Large intestine (tissue), 3 donors: ENCODE measurements at regions not wholly inside any gene's neighbourhood (a gene's known extent, or its start where the extent isn't known, plus 50 kb on each side); places are given as distances from the start of the nearest gene placed in this dataset.

Source experiments
- DNase-seq, 2 donors: peaks; one replicate each; pipeline versions ENCODE4 v3.0.0 to v3.0.0-alpha.2; 2013
- H3K27ac ChIP-seq: one replicate; pipeline ENCODE4 v1.5.1; 2013; ENCODE audit warnings: low read length
- H3K27me3 ChIP-seq: 2 replicates; pipeline ENCODE4 v1.6.1; 2013; ENCODE audit warnings: low read length; ENCODE audit not compliant: control insufficient read depth, insufficient read depth
- H3K36me3 ChIP-seq: 2 replicates; pipeline ENCODE4 v1.6.1; 2013; ENCODE audit warnings: low read length; ENCODE audit not compliant: control insufficient read depth, insufficient read depth
- H3K4me1 ChIP-seq: one replicate; pipeline ENCODE4 v1.6.1; 2013; ENCODE audit warnings: low read length; ENCODE audit not compliant: control insufficient read depth, insufficient read depth
- H3K4me3 ChIP-seq: one replicate; pipeline ENCODE4 v1.5.1; 2013; ENCODE audit warnings: low read length
- H3K9me3 ChIP-seq: one replicate; pipeline ENCODE4 v1.6.1; 2013; ENCODE audit warnings: mild to moderate bottlenecking, low read depth, low read length, moderate library complexity; ENCODE audit not compliant: control insufficient read depth
- WGBS: methylation state at CpG from one replicate; pipeline ENCODE4 v1.1.5; 2013; ENCODE audit warnings: low lambda C conversion rate; ENCODE audit not compliant: insufficient coverage; 5-methylcytosine and 5-hydroxymethylcytosine counted together

DNA sequence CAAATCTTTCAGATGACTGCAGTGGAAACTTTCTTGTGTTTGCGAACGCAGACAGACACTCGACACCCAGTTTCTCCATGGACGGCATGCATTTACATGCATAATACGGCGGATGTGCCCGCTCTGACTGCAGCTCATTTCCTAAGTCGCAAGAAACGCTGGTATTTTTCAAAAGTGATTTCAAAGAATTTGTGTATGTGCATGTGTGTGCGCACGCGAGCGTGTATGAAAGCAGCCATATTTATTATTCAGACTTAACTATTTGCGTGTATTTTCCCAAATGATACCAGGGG lies 436.5 kb upstream of the MGMT start:
- H3K4me3 ChIP-seq = no peak overlapping the region
- DNase-seq = no peak
- no peaks in the 10 kb centered on the region for H3K36me3 ChIP-seq
- H3K27me3 ChIP-seq = peaks cover 63% of the 10 kb centered on the region
- no peaks in the 10 kb centered on the region for H3K9me3 ChIP-seq
- H3K4me1 ChIP-seq = no peaks in the 10 kb centered on the region
- WGBS = 100% methylated on average over 1 of the region's 14 CpGs
- H3K27ac ChIP-seq = no peak overlapping the region

DNA sequence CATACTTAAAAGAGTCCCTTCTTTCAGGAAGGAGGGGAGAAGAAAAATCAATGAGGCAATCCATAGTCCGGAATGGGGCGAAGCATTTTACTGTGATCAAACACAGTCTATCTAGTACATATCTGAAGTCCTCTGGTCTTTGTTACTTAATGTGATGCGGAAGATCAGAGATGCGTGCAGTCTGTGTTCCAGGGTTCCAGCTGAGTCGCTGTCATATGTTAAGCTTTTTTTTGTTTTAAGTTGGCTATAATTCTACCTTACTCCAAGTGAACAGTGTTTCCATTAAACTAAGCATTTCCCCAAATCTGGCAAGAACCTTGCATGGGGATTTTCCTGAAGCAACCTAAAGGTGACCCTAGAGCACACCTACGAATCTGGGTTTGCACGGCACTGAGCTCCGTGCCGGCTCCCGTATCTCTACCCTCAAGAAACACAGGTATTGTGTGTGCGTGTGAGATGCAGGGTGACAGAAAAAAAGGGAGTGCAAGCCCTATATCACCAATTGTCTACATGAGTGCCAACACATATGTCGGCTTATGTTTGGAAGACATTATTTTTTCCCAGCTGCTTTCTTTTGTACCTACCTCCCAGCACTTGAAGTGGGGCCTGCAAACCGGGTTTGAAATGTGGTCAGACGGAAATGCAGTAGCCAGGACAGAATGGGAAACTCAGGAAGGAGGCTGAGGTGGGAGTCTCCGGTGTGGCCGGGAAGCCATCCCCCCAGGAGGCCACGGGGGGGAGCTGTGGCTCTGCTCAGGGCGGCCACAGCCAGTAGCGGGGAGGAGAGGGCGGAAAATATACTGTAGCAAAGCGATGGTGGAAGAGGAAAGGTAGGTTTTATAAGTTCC lies 435.8 kb upstream of the MGMT start:
- H3K27me3 ChIP-seq = peaks cover 70% of the 10 kb centered on the region

DNA sequence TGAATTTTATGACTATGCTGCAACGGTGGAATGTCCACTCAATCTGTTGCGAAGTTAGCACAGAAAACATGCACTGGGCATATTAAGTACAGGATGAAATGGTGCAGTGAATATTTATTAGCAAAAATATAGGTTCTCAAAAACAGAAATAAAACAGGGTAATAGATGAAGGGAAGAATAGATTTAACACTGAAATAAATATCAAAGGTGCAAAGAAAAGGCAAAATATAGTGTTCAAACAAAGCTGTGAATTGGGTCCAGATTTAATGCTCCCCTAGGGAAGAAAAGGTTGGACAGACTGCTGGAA lies 435.2 kb upstream of the MGMT start:
- DNase-seq = no peak
- no peak overlapping the region for H3K27ac ChIP-seq
- no peaks in the 10 kb centered on the region for H3K36me3 ChIP-seq
- no peaks in the 10 kb centered on the region for H3K4me1 ChIP-seq
- H3K9me3 ChIP-seq = no peaks in the 10 kb centered on the region
- no peak overlapping the region for H3K4me3 ChIP-seq
- H3K27me3 ChIP-seq = peaks cover 73% of the 10 kb centered on the region
- 0% methylated on average over 2 of the region's 2 CpGs for WGBS

More for the DNA sequence above, 435.8 kb upstream of the MGMT start:
- WGBS = no CpG with 5 or more reads among the region's 21 CpGs
- H3K4me3 ChIP-seq = no peak overlapping the region
- no peaks in the 10 kb centered on the region for H3K36me3 ChIP-seq
- no peaks in the 10 kb centered on the region for H3K9me3 ChIP-seq
- H3K27ac ChIP-seq = no peak overlapping the region
- DNase-seq = peak; percentile 42 to 50
- no peaks in the 10 kb centered on the region for H3K4me1 ChIP-seq

DNA sequence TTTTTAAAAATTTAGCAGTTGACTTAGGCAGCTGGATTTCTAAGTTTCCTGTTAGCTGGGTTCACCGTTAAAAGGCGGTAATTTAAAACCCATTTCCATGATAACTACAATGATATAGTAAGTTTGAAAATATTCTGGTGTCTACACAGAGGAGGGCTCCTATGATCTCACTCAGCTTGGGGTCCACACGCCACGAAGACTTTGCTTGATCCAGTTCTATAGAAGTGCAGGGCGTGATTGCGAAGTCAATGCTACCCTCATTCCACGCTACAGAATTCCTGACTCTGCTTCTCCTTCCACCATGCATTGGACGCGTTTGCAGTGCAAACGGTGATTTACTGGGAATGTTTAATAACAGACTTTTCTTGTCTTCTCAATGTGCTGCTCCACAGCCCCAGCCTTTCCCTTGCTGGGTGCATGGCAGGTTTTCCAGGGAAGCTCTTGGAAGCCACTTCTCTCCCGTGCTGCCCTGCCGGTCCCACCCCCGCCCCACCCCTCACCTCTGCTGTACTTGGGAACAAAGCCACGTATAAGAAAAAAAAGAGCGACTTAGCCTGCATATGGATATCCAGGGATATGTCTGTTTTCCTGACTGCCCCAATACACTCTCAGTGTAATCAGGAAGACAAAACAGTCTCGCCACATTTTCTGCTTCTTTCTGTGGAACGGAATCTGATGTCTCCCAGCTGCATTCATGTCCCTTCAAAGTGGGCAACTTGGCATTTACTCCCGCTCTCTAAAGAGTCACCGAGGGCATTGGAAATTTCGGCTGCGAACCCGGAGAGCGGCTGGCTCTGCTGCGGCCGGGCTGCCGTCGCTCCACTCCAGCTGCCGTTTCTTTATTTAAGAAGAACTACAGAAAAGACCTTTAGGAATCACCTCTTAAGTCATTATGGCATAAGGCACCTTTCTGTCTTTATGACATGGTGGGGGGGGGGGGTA lies 434.4 kb upstream of the MGMT start:
- no peak overlapping the region for H3K4me3 ChIP-seq
- H3K27ac ChIP-seq = no peak overlapping the region
- no peaks in the 10 kb centered on the region for H3K4me1 ChIP-seq
- 70% methylated on average over 2 of the region's 28 CpGs for WGBS
- H3K36me3 ChIP-seq = no peaks in the 10 kb centered on the region
- peaks cover 77% of the 10 kb centered on the region for H3K27me3 ChIP-seq
- DNase-seq = no peak
- no peaks in the 10 kb centered on the region for H3K9me3 ChIP-seq

DNA sequence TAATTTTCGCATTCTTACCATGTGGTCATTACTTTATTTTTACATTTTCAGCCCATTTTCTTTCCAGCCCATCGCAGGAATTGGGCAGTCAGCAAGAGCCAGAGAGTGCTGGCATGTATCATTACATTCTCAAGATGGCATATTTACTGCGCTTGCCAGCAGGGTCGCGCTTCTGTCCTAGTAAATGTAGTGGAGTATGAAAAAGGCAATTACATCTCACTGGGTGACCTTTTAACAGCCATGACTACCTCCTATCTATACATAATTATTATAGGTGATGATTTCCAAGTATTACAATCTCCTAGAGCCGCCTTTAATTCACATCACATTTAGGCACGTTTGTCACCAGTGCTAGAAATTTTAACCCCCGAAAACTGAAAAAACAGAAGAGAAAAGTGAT lies 433.7 kb upstream of the MGMT start:
- WGBS = 83% methylated on average over 2 of the region's 8 CpGs
- Histone ChIP-seq H3K9me3 (no peaks in the 10 kb centered on the region), H3K4me1 (no peaks in the 10 kb centered on the region), H3K4me3 (no peak overlapping the region), H3K27ac (no peak overlapping the region), H3K36me3 (no peaks in the 10 kb centered on the region), H3K27me3 (peaks cover 74% of the 10 kb centered on the region)
- DNase-seq = no peak

DNA sequence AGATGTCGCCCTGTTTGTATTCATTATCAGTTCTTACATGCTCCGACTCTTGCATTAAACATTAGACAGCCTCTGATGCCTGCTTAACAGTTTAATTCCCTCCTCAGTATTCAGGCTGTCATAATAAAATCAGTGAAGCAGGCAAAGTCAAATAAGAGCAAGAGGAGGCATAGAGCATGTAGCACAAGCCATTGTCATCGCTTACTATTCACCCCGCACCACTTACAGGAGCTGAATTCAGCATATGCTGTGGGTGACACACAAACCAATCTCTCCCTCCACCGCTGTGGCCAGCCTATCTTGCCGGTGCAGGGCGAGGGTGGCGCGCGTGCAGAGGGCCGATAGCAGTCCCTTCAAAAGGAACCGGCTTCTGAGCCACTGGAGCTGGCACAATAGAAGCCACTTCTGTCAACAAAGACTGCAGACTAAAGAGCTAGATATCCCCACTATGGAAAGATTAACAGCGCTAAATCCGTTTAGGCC lies 433.2 kb upstream of the MGMT start:
- Histone ChIP-seq H3K4me3 (no peak overlapping the region), H3K4me1 (no peaks in the 10 kb centered on the region), H3K36me3 (no peaks in the 10 kb centered on the region), H3K27ac (no peak overlapping the region), H3K27me3 (peaks cover 71% of the 10 kb centered on the region), H3K9me3 (no peaks in the 10 kb centered on the region)
- no peak for DNase-seq
- WGBS = no CpG with 5 or more reads among the region's 14 CpGs

DNA sequence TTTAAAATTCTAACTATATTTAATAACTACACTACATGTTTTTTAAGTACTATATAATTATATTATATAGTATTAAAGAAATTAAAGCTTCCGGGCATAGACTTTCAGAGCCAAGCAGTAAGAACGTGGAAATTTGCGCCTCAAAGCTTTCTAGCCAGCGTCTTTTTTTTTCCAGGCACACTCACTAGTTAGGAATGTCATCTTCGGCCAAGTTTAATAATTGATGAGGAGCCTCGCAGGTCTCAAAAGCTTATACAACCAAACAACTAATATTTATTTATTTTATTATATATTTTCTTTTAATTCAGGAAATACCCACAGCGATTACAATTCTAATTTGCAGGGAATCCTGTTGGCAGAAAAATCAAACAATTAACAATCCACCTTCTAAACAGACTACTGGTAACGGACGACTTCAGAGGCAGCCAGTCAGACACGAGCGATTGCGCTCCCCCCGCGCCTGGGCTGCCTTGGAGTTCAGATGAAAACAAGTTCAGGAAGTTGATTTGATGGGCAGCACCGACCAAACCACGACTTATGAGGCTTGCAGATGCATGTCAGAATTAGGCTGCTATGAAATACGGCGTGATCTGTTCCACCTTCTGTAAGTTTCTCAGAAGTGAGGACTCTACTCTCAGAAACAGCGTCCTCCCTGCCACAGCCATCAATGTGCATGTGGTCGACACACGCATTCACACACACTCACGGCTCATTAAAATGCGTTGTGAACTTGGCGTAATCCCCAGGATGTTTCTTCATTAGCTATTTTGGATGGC lies 431.8 kb upstream of the MGMT start:
- Histone ChIP-seq H3K27ac (no peak overlapping the region), H3K4me3 (no peak overlapping the region), H3K4me1 (no peaks in the 10 kb centered on the region), H3K36me3 (no peaks in the 10 kb centered on the region), H3K9me3 (no peaks in the 10 kb centered on the region), H3K27me3 (peaks cover 68% of the 10 kb centered on the region)
- no peak for DNase-seq
- WGBS = 36% methylated on average over 5 of the region's 24 CpGs

DNA sequence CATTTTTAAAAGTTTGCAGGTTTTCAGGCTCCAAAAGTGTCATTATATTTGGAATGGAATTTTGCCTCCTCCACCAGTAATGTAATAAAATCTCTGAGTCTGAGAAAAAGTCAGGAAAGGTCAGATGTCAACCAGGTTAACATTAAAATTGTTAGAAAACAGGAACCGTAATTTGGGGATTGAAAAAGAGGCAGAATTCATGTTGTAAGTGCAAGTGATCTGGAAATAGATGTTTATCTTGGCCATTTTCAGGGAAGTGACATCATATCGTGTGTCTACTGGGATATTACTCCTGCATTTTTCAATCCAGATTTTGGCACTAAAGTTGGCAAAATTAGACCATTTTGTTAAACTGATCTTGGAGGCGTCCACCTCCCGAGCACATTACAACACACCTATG lies 428.5 kb upstream of the MGMT start:
- Histone ChIP-seq H3K4me1 (no peaks in the 10 kb centered on the region), H3K4me3 (no peak overlapping the region), H3K9me3 (no peaks in the 10 kb centered on the region), H3K36me3 (no peaks in the 10 kb centered on the region), H3K27me3 (peaks cover 44% of the 10 kb centered on the region), H3K27ac (no peak overlapping the region)
- DNase-seq = no peak
- WGBS = no CpG with 5 or more reads among the region's 4 CpGs

DNA sequence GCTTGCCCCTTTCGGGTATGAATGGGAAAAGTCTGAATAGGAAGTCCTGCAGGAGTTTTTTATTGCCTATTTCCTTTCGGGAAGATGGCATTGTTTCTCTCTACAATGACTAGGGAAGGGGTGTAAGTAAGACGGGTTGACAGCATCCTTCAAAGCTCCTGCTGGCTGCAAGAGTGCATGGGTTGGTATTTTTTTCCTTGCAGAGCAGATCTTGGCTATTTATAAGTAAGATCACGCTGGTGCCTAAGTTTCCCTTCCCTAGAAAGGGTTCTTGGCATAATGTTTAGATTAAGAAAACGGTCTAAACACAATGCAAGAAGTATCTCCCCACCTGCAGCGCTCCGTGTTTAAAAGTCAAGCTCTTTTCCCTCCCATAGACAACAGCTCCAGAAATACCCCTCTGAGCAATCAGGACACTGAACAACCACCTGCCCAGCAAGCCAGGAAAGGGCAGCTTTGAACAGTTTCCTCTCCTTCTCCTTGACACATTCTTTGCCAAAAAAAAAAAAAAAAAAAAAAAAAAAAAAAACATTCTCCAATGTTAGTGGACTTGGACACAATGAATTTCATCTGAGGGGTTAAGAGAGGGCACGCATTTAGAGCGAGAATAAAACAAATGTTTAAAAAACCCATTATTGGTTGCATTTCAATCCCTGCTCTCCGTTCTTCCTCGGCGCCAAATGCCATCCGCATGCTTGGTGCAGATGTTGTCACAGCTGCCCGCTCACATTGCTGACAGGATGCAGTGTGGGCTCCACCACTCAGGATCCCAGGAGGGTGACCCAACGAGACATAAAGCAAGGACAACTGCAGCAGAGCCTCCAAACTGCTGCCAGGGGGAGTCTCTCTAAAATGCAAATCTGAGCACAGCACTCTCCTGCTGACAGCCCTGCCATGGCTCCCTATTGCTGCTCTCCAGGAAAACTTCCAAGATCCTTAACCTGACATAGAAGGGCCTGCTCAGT lies 427.4 kb upstream of the MGMT start:
- no peak overlapping the region for H3K27ac ChIP-seq
- DNase-seq = no peak
- H3K4me1 ChIP-seq = no peaks in the 10 kb centered on the region
- peaks cover 34% of the 10 kb centered on the region for H3K27me3 ChIP-seq
- H3K4me3 ChIP-seq = no peak overlapping the region
- H3K9me3 ChIP-seq = no peaks in the 10 kb centered on the region
- H3K36me3 ChIP-seq = no peaks in the 10 kb centered on the region
- no CpG with 5 or more reads among the region's 15 CpGs for WGBS
